ENCODE measurements at regions not wholly inside any gene's neighbourhood (a gene's known extent, or its start where the extent isn't known, plus 50 kb on each side); places are given as distances from the start of the nearest gene placed in this dataset.
"Not testable (repeated sequence)": the region's sequence is repeated elsewhere in the genome, so short reads cannot be mapped to it uniquely, and the experiment has no call there.

DNA sequence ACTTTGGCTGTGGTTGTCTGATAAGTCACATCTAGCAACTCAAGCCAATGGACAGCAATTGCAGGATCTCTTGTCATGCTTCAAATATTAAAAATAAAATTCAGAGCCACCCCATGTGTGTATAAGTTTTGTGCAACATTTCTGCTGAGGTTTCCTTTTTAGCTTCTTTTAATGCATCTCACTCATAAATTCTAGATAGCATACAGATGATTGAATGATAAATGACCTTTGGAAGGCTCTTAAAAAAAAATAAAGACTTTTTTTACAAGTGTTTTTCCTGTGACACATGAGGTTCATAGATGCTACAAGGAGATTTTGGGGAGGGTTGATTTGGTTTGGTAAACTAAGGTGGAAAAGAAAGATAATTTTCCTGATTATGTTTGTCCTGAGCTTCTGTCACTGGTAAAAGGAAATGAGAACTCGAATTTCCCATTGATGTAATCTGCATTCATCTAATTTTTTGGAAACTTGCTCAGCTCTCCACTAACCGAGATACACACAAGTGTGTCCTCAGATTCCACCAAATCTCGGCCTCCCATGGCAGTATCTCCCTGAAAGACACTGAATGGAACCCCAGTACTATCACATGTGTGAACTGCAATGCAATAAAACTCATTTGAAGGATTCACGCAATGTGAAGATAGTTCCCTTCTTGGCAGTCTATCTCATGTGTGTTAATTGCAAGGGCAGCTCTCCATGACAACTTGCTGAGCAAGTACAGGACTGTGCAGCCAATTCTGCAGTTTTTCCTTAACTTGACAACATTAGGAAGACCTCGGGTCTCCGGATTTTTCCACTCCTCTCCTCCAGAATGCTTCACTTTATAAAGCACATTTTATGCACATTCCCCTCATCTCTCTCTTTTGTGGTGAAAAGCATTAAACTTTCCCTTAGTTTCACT lies 185.4 kb upstream of the PFKP start:
- Histone ChIP-seq H3K9ac (ENCODE audit: extremely low read depth, insufficient read length, low read length) (no peak overlapping the region), H3K27me3 (ENCODE audit: insufficient read depth, low read length) (no peaks in the 10 kb centered on the region), H3K14ac (ENCODE audit: insufficient read depth, low read length) (no peak overlapping the region), H3K4me2 (ENCODE audit: insufficient read depth, insufficient read length, low read length) (no peak overlapping the region), H2AFZ (ENCODE audit: low read length) (no peak overlapping the region), H4K5ac (ENCODE audit: insufficient read length, low read depth, low read length) (no peak overlapping the region), H3K79me1 (ENCODE audit: insufficient read depth, low read depth, low read length, poor library complexity, severe bottlenecking) (no peaks in the 10 kb centered on the region), H3T11ph (ENCODE audit: low read length) (no peak overlapping the region), H2BK5ac (ENCODE audit: insufficient read length, low read length) (no peak overlapping the region), H3K23ac (ENCODE audit: insufficient read length, low read depth, low read length) (no peak overlapping the region), H3K18ac (ENCODE audit: insufficient read length, low read depth, low read length) (no peak overlapping the region), H3K79me2 (ENCODE audit: insufficient read depth, low read length) (no peaks in the 10 kb centered on the region), H2BK20ac (ENCODE audit: low read depth, low read length, poor library complexity, severe bottlenecking) (no peak overlapping the region), H2BK120ac (ENCODE audit: low read depth, low read length, poor library complexity, severe bottlenecking) (no peak overlapping the region), H3K9me3 (ENCODE audit: control insufficient read depth, low read depth, low read length) (no peaks in the 10 kb centered on the region), H2BK15ac (ENCODE audit: low read depth, low read length) (no peak overlapping the region), H3K56ac (ENCODE audit: insufficient read length, low read depth, low read length) (no peak overlapping the region), H2BK12ac (ENCODE audit: insufficient read length, low read depth, low read length) (no peak overlapping the region), H4K20me1 (ENCODE audit: control insufficient read depth, insufficient read depth, insufficient read length) (no peaks in the 10 kb centered on the region), H3K23me2 (ENCODE audit: insufficient read length, low read depth, low read length, poor library complexity, severe bottlenecking) (no peaks in the 10 kb centered on the region), H3K4ac (ENCODE audit: low read depth, low read length) (no peak overlapping the region), H4K91ac (ENCODE audit: insufficient read length, low read depth, low read length) (no peak overlapping the region), H2AK5ac (ENCODE audit: insufficient read length, low read length) (no peak overlapping the region), H3K27ac (ENCODE audit: insufficient read length, low read depth, low read length) (no peak overlapping the region), H4K8ac (replicated peaks; ENCODE audit: insufficient read length, low read depth, low read length) (no peak overlapping the region), H3K4me1 (ENCODE audit: insufficient read depth, low read length) (no peaks in the 10 kb centered on the region)
- no peaks in the 10 kb centered on the region for H3K36me3 Mint-ChIP-seq (ENCODE audit: insufficient read depth in 1 of 3, low read depth in 3 of 3)
- peaks cover 4% of the 10 kb centered on the region in 2 experiments; a peak in 3 of 4 replicates for H3K4me1 Mint-ChIP-seq
- no peak overlapping the region for H3K4me3 Mint-ChIP-seq
- no peak overlapping the region; a peak in 1 of 7 replicates for H3K27ac Mint-ChIP-seq
- no peak for TF ChIP-seq CTCF (conservative IDR thresholded peaks at IDR 0.05)
- whole genome bisulfite sequencing (ENCODE audit: extremely low coverage, insufficient read length, low lambda C conversion rate) = no CpG with 5 or more reads among the region's 6 CpGs
- peaks cover 0 to 2% of the 10 kb centered on the region in 2 experiments; a peak in 2 of 5 replicates for H3K9me3 Mint-ChIP-seq
- DNase-seq = no peak
- peaks cover 2% of the 10 kb centered on the region; the same call in 1 of the 2 replicates for H3K27me3 Mint-ChIP-seq (ENCODE audit: low read depth)

- H3K79me1 ChIP-seq (ENCODE audit: insufficient read depth, low read depth, low read length, poor library complexity, severe bottlenecking); H2AFZ ChIP-seq (ENCODE audit: low read length); H3K36me3 Mint-ChIP-seq (ENCODE audit: insufficient read depth in 1 of 3, low read depth in 3 of 3); H3K4me1 ChIP-seq (ENCODE audit: insufficient read depth, low read length); H3T11ph ChIP-seq (ENCODE audit: low read length); H2BK120ac ChIP-seq (ENCODE audit: low read depth, low read length, poor library complexity, severe bottlenecking); H4K5ac ChIP-seq (ENCODE audit: insufficient read length, low read depth, low read length); H3K27me3 ChIP-seq (ENCODE audit: insufficient read depth, low read length); H3K23me2 ChIP-seq (ENCODE audit: insufficient read length, low read depth, low read length, poor library complexity, severe bottlenecking); H3K4ac ChIP-seq (ENCODE audit: low read depth, low read length); H3K9me3 ChIP-seq (ENCODE audit: control insufficient read depth, low read depth, low read length); H3K4me2 ChIP-seq (ENCODE audit: insufficient read depth, insufficient read length, low read length); H2AK5ac ChIP-seq (ENCODE audit: insufficient read length, low read length); H4K20me1 ChIP-seq (ENCODE audit: control insufficient read depth, insufficient read depth, insufficient read length); DNase-seq; H2BK12ac ChIP-seq (ENCODE audit: insufficient read length, low read depth, low read length); H2BK15ac ChIP-seq (ENCODE audit: low read depth, low read length); H3K9me3 Mint-ChIP-seq; H2BK20ac ChIP-seq (ENCODE audit: low read depth, low read length, poor library complexity, severe bottlenecking); H3K18ac ChIP-seq (ENCODE audit: insufficient read length, low read depth, low read length); H2BK5ac ChIP-seq (ENCODE audit: insufficient read length, low read length); H3K27ac Mint-ChIP-seq; H3K56ac ChIP-seq (ENCODE audit: insufficient read length, low read depth, low read length); H3K4me3 Mint-ChIP-seq; H3K14ac ChIP-seq (ENCODE audit: insufficient read depth, low read length); H3K27me3 Mint-ChIP-seq (ENCODE audit: low read depth); H3K23ac ChIP-seq (ENCODE audit: insufficient read length, low read depth, low read length); H3K9ac ChIP-seq (ENCODE audit: extremely low read depth, insufficient read length, low read length); H4K91ac ChIP-seq (ENCODE audit: insufficient read length, low read depth, low read length); H3K27ac ChIP-seq (ENCODE audit: insufficient read length, low read depth, low read length); H3K4me1 Mint-ChIP-seq; H3K79me2 ChIP-seq (ENCODE audit: insufficient read depth, low read length); H4K8ac ChIP-seq (replicated peaks; ENCODE audit: insufficient read length, low read depth, low read length): not testable (repeated sequence)
- no CpG with 5 or more reads among the region's 2 CpGs for WGBS (ENCODE audit: extremely low coverage, insufficient read length, low lambda C conversion rate)
These were observed 187.3 kb upstream of the PFKP start for GRCh38 chr10:2880050-2880449.
